GM18861 (cell line): ENCODE measurements at regions not wholly inside any gene's neighbourhood (a gene's known extent, or its start where the extent isn't known, plus 50 kb on each side); places are given as distances from the start of the nearest gene placed in this dataset.
"Not testable (repeated sequence)": the region's sequence is repeated elsewhere in the genome, so short reads cannot be mapped to it uniquely, and the experiment has no call there.

Experiments
- ATAC-seq: cut with Tn5 transposase; IDR thresholded peaks from one replicate; pipeline ENCODE4 v1.9.1; 2021; ENCODE audit not compliant: unreplicated experiment

GRCh38 chr20:1757606-1758512, 100.3 kb upstream of the SIRPG start:
- no peak for ATAC-seq

- ATAC-seq = no peak
These were observed 99.5 kb upstream of the SIRPG start for GRCh38 chr20:1757072-1757471.

GRCh38 chr20:1754749-1755148, 97.2 kb upstream of the SIRPG start:
- no peak for ATAC-seq

GRCh38 chr20:1754306-1754705, 96.7 kb upstream of the SIRPG start:
- ATAC-seq = no peak

GRCh38 chr20:1752045-1752444, 94.5 kb upstream of the SIRPG start:
- no peak for ATAC-seq

- ATAC-seq = no peak
These were observed 91.2 kb upstream of the SIRPG start for GRCh38 chr20:1748777-1749176.

GRCh38 chr20:1747953-1748577, 90.5 kb upstream of the SIRPG start:
- no peak for ATAC-seq

GRCh38 chr20:1742049-1742434, 84.5 kb upstream of the SIRPG start:
- not testable (repeated sequence) for ATAC-seq

- ATAC-seq = no peak
These were observed 83.9 kb upstream of the SIRPG start for GRCh38 chr20:1741309-1742048.

- no peak for ATAC-seq
These were observed 79.6 kb upstream of the SIRPG start for GRCh38 chr20:1737134-1737533.

- no peak for ATAC-seq
These were observed 78.0 kb upstream of the SIRPG start for GRCh38 chr20:1735417-1736089.

GRCh38 chr20:1734269-1734858, 76.8 kb upstream of the SIRPG start:
- peak; percentile 46 for ATAC-seq

GRCh38 chr20:1731828-1732375, 74.3 kb upstream of the SIRPG start:
- ATAC-seq = not testable (repeated sequence)

GRCh38 chr20:1730981-1731711, 73.6 kb upstream of the SIRPG start:
- ATAC-seq = not testable (repeated sequence)

- ATAC-seq = not testable (repeated sequence)
These were observed 69.7 kb upstream of the SIRPG start for GRCh38 chr20:1727303-1727702.

- no peak for ATAC-seq
These were observed 67.3 kb upstream of the SIRPG start for GRCh38 chr20:1724901-1725300.

- no peak for ATAC-seq
These were observed 65.0 kb upstream of the SIRPG start for GRCh38 chr20:1722513-1723050.

- ATAC-seq = peak; percentile 86
These were observed 64.3 kb upstream of the SIRPG start for GRCh38 chr20:1721687-1722512.
